ENCODE measurements at regions not wholly inside any gene's neighbourhood (a gene's known extent, or its start where the extent isn't known, plus 50 kb on each side); places are given as distances from the start of the nearest gene placed in this dataset.

GRCh38 chr12:113537046-113537750 lies 65.5 kb upstream of the LHX5 start:
- H2AK5ac ChIP-seq (ENCODE audit: insufficient read length, low read length), result no peak overlapping the region
- no peak overlapping the region for H3T11ph ChIP-seq (ENCODE audit: low read length)
- no peaks in the 10 kb centered on the region for H3K4me1 ChIP-seq (ENCODE audit: insufficient read depth, low read length)
- Mint-ChIP-seq H3K27me3 (ENCODE audit: low read depth) (peaks cover 42% of the 10 kb centered on the region), H3K27ac (no peak overlapping the region; a peak in 1 of 7 replicates), H3K36me3 (ENCODE audit: insufficient read depth in 1 of 3, low read depth in 3 of 3) (peaks cover 0 to 7% (median 2%) of the 10 kb centered on the region in 3 experiments; a peak in 2 of 7 replicates), H3K4me1 (peaks cover 4 to 15% of the 10 kb centered on the region in 2 experiments), H3K4me3 (no peak overlapping the region), H3K9me3 (peaks cover 2 to 6% of the 10 kb centered on the region in 2 experiments; a peak in 4 of 5 replicates)
- no peak overlapping the region for H4K5ac ChIP-seq (ENCODE audit: insufficient read length, low read depth, low read length)
- no peak for TF ChIP-seq CTCF (conservative IDR thresholded peaks at IDR 0.05)
- H3K79me2 ChIP-seq (ENCODE audit: insufficient read depth, low read length), result no peaks in the 10 kb centered on the region
- H3K14ac ChIP-seq (ENCODE audit: insufficient read depth, low read length), result no peak overlapping the region
- H3K23ac ChIP-seq (ENCODE audit: insufficient read length, low read depth, low read length), result no peak overlapping the region
- no peak overlapping the region for H2BK20ac ChIP-seq (ENCODE audit: low read depth, low read length, poor library complexity, severe bottlenecking)
- no peaks in the 10 kb centered on the region for H3K79me1 ChIP-seq (ENCODE audit: insufficient read depth, low read depth, low read length, poor library complexity, severe bottlenecking)
- no peak for DNase-seq
- no peak overlapping the region for H2AFZ ChIP-seq (ENCODE audit: low read length)
- no peak overlapping the region for H3K27ac ChIP-seq (ENCODE audit: insufficient read length, low read depth, low read length)
- H3K4me2 ChIP-seq (ENCODE audit: insufficient read depth, insufficient read length, low read length), result no peak overlapping the region
- no peak overlapping the region for H3K9ac ChIP-seq (ENCODE audit: extremely low read depth, insufficient read length, low read length)
- WGBS (ENCODE audit: extremely low coverage, insufficient read length, low lambda C conversion rate), result no CpG with 5 or more reads among the region's 11 CpGs
- no peak overlapping the region for H3K56ac ChIP-seq (ENCODE audit: insufficient read length, low read depth, low read length)
- H3K18ac ChIP-seq (ENCODE audit: insufficient read length, low read depth, low read length), result no peak overlapping the region
- no peaks in the 10 kb centered on the region for H4K20me1 ChIP-seq (ENCODE audit: control insufficient read depth, insufficient read depth, insufficient read length)
- no peaks in the 10 kb centered on the region for H3K27me3 ChIP-seq (ENCODE audit: insufficient read depth, low read length)
- H4K8ac ChIP-seq (replicated peaks; ENCODE audit: insufficient read length, low read depth, low read length), result no peak overlapping the region
- H4K91ac ChIP-seq (ENCODE audit: insufficient read length, low read depth, low read length), result no peak overlapping the region
- H2BK5ac ChIP-seq (ENCODE audit: insufficient read length, low read length), result no peak overlapping the region
- no peak overlapping the region for H3K4ac ChIP-seq (ENCODE audit: low read depth, low read length)
- no peak overlapping the region for H2BK15ac ChIP-seq (ENCODE audit: low read depth, low read length)
- no peaks in the 10 kb centered on the region for H3K9me3 ChIP-seq (ENCODE audit: control insufficient read depth, low read depth, low read length)
- no peak overlapping the region for H2BK12ac ChIP-seq (ENCODE audit: insufficient read length, low read depth, low read length)
- H3K23me2 ChIP-seq (ENCODE audit: insufficient read length, low read depth, low read length, poor library complexity, severe bottlenecking), result no peaks in the 10 kb centered on the region
- no peak overlapping the region for H2BK120ac ChIP-seq (ENCODE audit: low read depth, low read length, poor library complexity, severe bottlenecking)

Measured in H9 (cell line).